HG02623 (cell line): ENCODE measurements at regions not wholly inside any gene's neighbourhood (a gene's known extent, or its start where the extent isn't known, plus 50 kb on each side); places are given as distances from the start of the nearest gene placed in this dataset.

Experiments
- ATAC-seq: cut with Tn5 transposase; IDR thresholded peaks from one replicate; pipeline ENCODE4 v1.9.1; 2021; ENCODE audit warnings: moderate library complexity; ENCODE audit not compliant: unreplicated experiment

GRCh38 chr3:157815739-157816138 lies 290.5 kb downstream of the SHOX2 start:
- no peak for ATAC-seq

- ATAC-seq: no peak
Observed at GRCh38 chr3:157810924-157811718, 295.1 kb downstream of the SHOX2 start.

GRCh38 chr3:157807280-157807679 lies 298.9 kb downstream of the SHOX2 start:
- ATAC-seq: no peak

GRCh38 chr3:157805538-157805937 lies 300.7 kb downstream of the SHOX2 start:
- ATAC-seq: no peak

GRCh38 chr3:157794771-157795170 lies 291.6 kb upstream of the VEPH1 start:
- ATAC-seq: no peak

DNA sequence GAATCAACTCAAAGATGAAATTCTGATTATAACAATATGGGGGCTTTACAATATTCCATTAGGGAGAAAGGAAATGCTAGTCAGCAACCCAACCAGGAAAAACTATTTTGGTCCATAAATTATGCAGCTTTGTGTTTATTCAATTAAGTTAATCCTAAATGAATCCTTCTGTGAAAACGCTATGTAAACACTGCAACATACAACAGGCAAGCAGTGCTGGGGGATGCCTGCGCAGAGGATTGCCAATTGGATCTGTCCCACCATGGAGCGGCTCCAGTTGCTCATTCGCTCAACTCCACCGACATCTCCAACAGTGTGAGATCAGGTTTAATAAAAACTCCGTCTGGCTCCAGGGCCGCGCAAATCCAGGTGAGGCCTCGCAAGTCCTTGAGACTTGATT lies 290.5 kb upstream of the VEPH1 start:
- no peak for ATAC-seq

DNA sequence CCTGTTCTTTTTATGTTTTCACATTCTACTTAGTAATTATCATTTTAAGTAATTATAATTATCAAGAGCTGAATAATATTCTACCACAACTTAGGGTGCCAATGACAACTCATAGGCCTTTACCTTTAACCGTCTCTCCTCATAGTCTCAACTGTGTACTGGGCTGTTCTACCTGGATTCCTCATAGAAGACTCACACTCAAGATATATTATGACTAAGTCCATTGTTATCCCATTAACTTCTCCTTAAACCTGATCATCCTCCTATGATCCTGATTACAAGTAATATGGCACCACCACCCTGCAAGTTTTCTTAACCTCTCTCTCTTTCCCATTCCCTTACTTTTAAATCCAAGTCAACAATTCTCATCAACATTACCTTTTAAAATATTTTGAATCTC lies 285.9 kb upstream of the VEPH1 start:
- no peak for ATAC-seq

- no peak for ATAC-seq
Observed at GRCh38 chr3:157786618-157787017, 283.4 kb upstream of the VEPH1 start.

DNA sequence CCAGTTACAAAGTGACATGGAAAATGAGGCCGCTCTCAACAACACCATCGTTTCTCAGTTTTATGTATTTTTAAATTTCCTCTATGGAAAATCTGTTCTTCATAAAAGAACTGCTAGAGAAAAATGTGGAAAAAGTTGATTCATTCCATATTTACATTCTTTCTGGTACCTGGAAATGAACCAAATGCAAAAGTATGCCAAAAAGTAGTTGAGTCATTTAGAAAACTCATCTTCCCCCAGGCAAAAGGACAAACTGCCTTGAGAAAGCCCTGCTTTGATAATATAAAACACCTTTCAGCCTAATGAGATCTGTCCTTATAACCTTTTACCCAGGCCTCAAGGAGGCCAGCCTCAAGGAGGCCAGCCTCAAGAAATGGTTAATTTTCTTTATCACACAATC lies 283.0 kb upstream of the VEPH1 start:
- ATAC-seq: no peak

GRCh38 chr3:157785102-157785826 lies 282.0 kb upstream of the VEPH1 start:
- ATAC-seq: no peak

GRCh38 chr3:157782236-157782635 lies 279.0 kb upstream of the VEPH1 start:
- ATAC-seq: no peak

- no peak for ATAC-seq
Observed at GRCh38 chr3:157776861-157777260, 273.6 kb upstream of the VEPH1 start.

GRCh38 chr3:157775446-157775845 lies 272.2 kb upstream of the VEPH1 start:
- no peak for ATAC-seq

- no peak for ATAC-seq
Observed at GRCh38 chr3:157769378-157769777, 266.2 kb upstream of the VEPH1 start.

DNA sequence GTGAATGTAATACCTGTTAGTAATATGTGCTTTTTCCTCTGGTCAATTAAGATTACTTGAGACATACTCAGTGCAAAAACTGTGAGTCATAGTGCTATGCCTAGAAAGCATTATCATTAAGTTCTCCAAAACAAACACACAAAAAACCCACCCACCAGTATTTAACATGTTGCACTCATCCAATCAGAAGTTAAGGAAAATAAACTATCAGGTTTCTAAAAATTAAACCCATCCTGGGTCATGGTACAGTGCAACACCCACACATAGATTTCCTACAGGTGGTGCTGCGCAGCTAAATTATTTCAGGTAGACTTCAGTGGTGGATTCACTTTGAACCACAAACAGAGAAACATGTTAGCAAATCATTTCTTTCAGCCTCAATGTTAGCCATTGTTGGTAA lies 264.4 kb upstream of the VEPH1 start:
- no peak for ATAC-seq

DNA sequence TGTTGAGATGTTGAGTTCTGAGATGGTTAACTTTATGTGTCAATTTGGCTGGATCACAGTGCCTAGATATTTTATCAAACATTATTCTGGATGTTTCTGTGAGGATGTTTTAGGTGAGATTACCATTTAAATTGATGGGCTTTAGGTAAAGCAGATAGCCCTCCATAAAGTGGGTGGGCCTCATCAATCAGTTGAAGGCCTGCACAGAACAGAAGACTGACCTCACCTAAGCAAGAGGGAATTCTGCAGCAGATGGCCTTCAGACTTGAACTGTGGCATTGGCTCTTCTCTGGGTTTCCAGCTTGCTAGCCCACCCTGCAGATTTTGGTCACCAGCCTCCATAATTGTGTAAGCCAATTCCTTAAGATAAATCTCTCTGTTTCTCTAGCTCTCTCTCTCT lies 260.4 kb upstream of the VEPH1 start:
- no peak for ATAC-seq

- ATAC-seq: no peak
Observed at GRCh38 chr3:157759311-157759710, 256.1 kb upstream of the VEPH1 start.

DNA sequence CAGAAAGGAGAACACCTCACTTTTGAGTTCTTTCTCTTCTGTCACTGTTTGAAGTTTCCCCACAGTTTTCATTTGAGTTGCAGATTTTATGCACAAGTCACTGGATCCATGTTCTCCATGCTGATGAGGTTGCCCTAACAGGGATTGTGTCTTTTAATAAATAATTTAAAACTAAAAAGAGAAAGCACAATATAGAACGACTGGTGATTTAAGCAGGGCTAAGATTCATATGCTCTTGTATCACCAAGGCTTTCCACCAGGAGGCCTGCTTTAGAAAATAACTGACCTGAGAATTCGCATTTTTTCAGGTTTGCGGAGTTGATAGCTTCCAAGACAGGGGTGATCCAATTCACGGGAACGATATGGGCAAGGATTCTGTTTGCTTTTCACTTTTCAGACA lies 252.0 kb upstream of the VEPH1 start:
- ATAC-seq: no peak

DNA sequence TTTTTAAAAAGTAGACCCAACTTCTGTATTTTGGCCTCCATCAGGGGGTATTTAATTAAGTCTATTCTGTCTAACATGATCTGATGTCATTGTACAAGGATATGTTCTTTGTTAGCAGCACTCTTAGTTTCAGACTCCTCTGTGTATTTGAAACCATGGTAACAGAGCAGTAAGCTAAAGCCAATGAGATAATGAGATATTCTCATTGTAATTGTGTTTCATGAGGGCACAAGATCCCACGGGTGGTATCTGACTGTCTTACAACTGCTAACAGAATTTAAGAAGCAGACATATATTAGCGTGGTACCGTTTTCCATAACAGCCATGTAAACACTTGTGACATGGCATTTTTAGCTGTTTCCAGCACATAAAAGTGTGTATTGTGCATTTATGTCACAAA lies 251.2 kb upstream of the VEPH1 start:
- no peak for ATAC-seq

DNA sequence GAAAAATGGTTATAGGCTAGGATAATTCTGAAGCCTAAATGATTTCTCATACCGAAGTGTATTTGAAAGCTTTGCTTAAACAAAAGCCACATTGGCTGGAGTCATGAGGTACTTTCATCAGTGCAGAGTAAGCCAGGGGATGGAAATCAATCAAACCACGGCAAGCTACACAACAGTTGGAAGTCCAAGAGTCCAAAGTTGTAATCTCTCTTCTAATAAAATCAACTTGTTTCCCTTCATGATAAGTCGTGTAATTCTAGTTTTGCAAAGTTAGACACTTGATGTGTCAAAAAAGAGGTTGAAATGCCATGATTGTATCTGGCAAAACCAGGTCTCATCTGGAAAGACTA lies 250.5 kb upstream of the VEPH1 start:
- ATAC-seq: no peak

DNA sequence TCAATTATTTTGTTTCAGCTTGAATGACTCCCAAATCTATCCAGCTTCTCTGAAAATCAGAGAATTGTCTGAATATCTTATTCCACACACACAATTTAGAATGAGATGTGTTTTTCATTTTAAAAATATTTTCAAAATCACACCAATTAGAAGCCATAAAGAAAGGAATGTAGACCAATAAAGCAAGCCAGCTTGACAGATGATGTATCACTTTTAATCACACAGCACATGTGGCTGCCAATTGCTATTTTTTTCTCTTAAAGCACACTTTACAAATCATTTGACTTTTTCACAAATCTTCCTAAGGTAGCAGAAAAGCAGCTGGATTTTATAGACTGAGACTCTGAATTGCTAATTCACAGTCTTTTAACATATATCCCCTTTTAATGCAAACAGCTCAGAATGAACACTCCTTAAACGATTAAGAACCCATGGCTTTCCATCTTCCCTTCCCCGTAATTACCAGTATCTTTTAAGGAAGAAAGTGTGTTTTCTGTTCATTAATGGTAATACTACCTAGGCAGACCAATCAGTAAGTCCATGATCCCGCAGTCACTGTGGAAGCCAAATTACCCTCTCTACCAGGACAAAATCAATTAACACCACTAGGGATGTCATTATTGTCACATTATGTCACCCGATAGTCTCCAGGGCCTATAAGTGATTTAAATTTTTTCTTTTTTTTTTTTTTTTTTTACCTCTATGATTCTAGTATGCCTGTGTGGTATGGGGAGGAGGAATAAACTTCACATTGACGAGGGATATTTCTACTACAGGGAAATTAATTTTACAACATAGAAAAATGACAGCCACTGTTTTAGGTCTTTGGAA lies 250.0 kb upstream of the VEPH1 start:
- ATAC-seq: no peak

GRCh38 chr3:157752554-157752953 lies 249.3 kb upstream of the VEPH1 start:
- no peak for ATAC-seq
